GM18505 (cell line): ENCODE measurements at regions not wholly inside any gene's neighbourhood (a gene's known extent, or its start where the extent isn't known, plus 50 kb on each side); places are given as distances from the start of the nearest gene placed in this dataset.
"Not testable (repeated sequence)": the region's sequence is repeated elsewhere in the genome, so short reads cannot be mapped to it uniquely, and the experiment has no call there.

Source experiments
- ATAC-seq: cut with Tn5 transposase; IDR thresholded peaks from one replicate; pipeline ENCODE4 v1.9.1; 2021; ENCODE audit not compliant: unreplicated experiment
- POLR2A ChIP-seq: IDR thresholded peaks from 4 replicates; pipeline ENCODE4 v1.6.1; 2011; ENCODE audit warnings: borderline replicate concordance; ENCODE audit not compliant: insufficient read depth, insufficient read length; ENCODE audit errors: extremely low read depth

GRCh38 chr16:17921357-17921978 lies 415.1 kb downstream of the NPIPA8 start:
- no peak for TF ChIP-seq POLR2A
- ATAC-seq = peak; percentile 62

GRCh38 chr16:17917316-17918019 lies 419.1 kb downstream of the NPIPA8 start:
- no peak for ATAC-seq

GRCh38 chr16:17915791-17916190 lies 420.7 kb downstream of the NPIPA8 start:
- ATAC-seq = no peak

More at GRCh38 chr16:17917316-17918019, 419.1 kb downstream of the NPIPA8 start:
- no peak for TF ChIP-seq POLR2A

GRCh38 chr16:17914168-17914567 lies 422.4 kb downstream of the NPIPA8 start:
- TF ChIP-seq POLR2A = no peak
- ATAC-seq = no peak

More at GRCh38 chr16:17915791-17916190, 420.7 kb downstream of the NPIPA8 start:
- no peak for TF ChIP-seq POLR2A

- ATAC-seq = not testable (repeated sequence)
Observed at GRCh38 chr16:17911578-17911977, 425.0 kb downstream of the NPIPA8 start.

GRCh38 chr16:17906626-17907025 lies 429.9 kb downstream of the NPIPA8 start:
- ATAC-seq = not testable (repeated sequence)

- no peak for TF ChIP-seq POLR2A
- no peak for ATAC-seq
Observed at GRCh38 chr16:17901309-17901708, 430.5 kb upstream of the XYLT1 start.

- no peak for ATAC-seq
- no peak for TF ChIP-seq POLR2A
Observed at GRCh38 chr16:17899141-17899540, 428.4 kb upstream of the XYLT1 start.

- no peak for ATAC-seq
- no peak for TF ChIP-seq POLR2A
Observed at GRCh38 chr16:17887963-17888362, 417.2 kb upstream of the XYLT1 start.

- no peak for ATAC-seq
- TF ChIP-seq POLR2A = no peak
Observed at GRCh38 chr16:17885659-17886207, 415.0 kb upstream of the XYLT1 start.

- no peak for TF ChIP-seq POLR2A
- no peak for ATAC-seq
Observed at GRCh38 chr16:17877821-17878360, 407.1 kb upstream of the XYLT1 start.

- ATAC-seq = no peak
Observed at GRCh38 chr16:17866996-17867395, 396.2 kb upstream of the XYLT1 start.

GRCh38 chr16:17861981-17862479 lies 391.3 kb upstream of the XYLT1 start:
- ATAC-seq = no peak
- TF ChIP-seq POLR2A = no peak

More at GRCh38 chr16:17866996-17867395, 396.2 kb upstream of the XYLT1 start:
- no peak for TF ChIP-seq POLR2A

GRCh38 chr16:17858061-17858460 lies 387.3 kb upstream of the XYLT1 start:
- no peak for TF ChIP-seq POLR2A
- no peak for ATAC-seq
